ENCODE measurements at regions not wholly inside any gene's neighbourhood (a gene's known extent, or its start where the extent isn't known, plus 50 kb on each side); places are given as distances from the start of the nearest gene placed in this dataset.
"Not testable (repeated sequence)": the region's sequence is repeated elsewhere in the genome, so short reads cannot be mapped to it uniquely, and the experiment has no call there.

DNA sequence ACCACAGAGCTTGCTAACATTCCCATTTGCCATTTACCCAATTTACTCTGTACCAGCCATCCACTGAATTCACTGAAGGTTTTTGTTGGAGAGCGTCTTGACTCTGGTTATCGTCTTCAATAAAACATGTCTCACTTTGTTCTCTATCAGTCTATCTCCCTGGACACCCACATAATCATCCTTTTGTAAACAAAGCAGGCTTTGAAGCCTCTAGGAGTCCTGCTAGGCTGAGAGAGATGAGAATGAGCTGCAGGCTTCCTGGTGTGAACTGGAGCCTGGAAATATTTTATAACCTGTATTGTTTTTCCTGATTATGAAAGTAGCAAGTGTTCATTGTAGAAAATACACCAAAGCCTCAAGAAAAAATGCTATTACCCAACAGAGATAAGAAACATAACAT is 140.6 kb upstream of the ZNF366 start:
- DNase-seq: no peak

DNA sequence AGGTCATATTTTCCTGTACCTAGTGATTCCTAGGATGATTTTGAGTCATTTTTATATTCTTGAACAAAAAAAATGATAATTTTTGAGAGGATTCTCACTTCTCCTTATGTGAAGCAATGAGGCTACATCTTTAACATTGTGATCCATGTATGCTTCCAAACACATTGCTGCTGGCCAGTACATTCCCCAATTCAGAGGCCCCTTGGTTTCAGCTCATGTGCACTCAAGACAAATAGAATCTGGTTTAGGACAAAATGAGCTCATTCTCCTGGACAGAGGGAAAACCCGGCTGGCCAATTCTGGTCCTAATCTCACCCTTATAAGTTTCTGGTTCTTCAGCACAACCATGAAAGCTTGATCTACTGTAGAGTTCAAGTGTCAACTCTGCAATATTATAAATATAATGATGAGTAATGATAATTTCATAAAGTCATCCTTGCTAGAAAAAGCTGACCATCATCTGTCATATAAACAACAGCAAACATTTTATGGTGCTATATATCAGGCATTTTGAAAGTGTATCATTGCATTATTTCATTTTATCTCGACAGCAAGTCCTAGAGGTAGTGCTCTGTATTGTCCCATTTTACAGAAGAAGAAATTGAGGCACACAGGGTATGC is 139.1 kb upstream of the ZNF366 start:
- no peak for DNase-seq

DNA sequence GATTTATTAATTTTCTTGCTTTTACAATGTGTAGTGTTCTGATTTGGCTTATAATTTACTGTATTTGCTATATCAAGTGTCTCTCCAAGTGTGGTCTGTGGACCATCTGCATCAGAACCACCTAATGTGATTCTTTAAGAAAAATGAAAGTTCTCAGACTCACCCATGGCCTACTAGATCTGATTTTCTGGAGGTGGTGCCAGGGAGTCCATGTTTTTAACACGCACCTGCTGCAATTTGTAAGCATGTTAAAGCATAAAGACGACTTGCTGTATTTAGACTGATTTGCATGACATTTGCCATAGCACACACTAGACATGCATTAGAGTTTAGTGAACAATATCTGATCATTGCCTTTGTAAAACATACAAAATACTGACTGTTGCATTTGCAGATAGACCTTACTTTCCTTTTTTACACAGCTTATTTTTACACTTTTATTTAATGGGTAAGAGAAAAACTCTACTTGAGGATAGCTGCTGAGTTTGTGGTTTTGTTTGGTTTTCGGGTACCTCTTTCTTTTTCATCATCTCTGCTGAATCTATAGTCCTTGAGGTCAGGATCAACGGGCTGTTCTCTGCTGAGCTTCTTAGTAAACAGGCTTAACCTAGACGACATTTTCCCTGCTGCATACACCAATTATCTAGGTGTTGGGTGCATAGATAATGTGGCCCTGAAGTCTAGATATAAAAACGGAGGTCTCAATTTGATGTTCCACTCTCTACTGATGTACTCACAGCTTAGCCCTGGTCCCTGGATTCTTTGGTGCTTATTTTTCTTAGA is 138.0 kb upstream of the ZNF366 start:
- DNase-seq: no peak

DNA sequence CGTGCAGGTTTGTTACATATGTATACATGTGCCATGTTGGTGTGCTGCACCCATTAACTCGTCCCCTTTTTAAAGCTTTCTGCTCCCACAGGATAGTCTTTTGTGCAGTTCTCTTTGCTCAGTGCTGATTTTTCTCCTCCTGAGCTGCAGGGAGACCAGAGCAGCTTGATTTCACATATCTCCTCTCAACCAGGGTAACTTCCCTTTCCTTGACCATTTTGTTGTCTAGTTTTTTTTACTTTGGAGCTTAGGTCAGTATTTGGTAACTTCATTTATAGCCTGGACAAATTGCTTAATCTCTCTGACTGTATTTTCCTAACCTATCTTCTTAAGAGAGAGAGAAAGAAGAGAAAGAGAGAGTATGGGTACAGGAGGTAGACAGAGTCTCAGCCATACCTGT is 137.1 kb upstream of the ZNF366 start:
- no peak for DNase-seq

DNA sequence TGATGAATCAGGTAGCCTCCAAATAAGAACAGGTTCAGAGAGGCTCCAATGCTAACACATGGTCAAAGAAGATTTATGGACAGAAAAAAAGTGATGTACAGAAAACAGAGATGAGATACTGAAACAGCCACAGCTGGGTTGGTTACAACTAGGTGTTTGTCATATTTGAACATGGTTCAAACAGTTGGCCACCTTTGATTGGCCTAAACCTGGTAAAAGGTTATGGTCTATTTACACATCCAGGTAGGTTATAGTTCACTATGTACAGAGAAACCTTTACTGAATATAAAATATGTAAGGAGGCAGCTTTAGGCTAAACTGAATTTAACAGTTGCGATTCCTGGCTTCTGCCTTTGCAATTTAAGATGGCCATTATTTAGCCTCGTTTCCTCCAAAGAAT is 134.0 kb upstream of the ZNF366 start:
- no peak for DNase-seq

DNA sequence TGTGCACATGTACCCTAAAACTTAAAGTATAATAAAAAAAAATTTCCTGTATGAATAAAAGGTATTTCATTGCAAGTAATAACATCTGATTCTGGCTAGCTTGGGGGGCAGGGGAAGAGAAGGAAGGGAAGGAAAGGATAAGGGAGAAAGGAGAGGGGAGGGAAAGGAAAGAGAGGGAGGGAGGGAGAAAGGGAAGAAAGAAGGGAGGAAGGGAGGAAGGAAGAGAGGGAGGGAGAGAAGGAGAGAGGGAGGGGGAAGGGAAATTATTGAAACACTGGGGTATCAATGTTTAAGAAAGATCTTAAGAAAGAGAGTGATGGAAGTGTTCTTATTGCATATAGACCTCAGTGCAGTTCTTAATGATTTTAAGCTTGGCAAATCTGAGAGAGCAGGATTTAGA is 129.8 kb upstream of the ZNF366 start:
- no peak for DNase-seq

DNA sequence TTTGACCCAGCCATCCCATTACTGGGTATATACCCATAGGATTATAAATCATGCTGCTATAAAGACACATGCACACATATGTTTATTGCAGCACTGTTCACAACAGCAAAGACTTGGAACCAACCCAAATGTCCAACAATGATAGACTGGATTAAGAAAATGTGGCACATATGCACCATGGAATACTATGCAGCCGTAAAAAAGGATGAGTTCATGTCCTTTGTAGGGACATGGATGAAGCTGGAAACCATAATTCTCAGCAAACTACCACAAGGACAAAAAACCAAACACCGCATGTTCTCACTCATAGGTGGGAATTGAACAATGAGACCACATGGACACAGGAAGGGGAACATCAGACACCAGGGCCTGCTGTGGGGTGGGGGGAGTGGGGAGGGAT is 129.4 kb upstream of the ZNF366 start:
- not testable (repeated sequence) for DNase-seq

DNA sequence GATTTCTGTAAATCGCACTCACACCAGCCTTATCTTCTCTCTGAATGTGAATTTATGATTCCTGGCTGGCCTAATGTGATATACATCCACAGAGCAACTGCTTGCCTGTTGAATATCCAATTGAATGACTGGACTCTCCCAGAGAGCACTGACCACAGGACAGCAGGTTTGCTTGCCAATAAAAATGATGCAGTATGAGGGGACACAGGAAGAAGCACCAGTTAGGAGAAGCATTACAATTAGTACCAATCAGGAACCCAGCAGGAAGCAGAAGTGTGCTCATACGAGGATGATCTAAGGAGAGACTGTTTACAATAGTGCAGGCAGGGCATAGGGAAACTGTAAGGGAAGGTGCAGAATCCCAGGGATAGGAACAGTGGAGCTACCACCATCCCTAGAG is 127.2 kb upstream of the ZNF366 start:
- no peak for DNase-seq

DNA sequence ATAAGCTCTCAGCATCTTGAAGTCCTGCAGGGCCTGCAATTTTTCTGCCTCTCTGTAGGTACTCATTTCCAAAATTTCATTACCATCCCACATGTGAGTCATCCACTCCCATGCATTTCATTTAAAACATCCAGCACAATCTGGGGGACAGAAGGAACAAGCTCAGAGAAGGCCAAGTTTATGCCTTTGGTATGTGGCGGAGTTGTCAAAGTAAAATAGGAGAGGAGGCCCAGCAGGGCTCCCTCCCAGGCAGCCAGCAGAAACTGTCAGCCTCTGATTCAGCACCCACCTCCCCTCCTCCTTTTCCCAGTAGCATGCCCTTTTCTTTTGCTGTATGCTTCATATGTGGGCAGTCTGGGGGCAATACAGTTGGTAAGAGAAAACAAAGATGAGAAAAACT is 126.4 kb upstream of the ZNF366 start:
- DNase-seq: no peak

DNA sequence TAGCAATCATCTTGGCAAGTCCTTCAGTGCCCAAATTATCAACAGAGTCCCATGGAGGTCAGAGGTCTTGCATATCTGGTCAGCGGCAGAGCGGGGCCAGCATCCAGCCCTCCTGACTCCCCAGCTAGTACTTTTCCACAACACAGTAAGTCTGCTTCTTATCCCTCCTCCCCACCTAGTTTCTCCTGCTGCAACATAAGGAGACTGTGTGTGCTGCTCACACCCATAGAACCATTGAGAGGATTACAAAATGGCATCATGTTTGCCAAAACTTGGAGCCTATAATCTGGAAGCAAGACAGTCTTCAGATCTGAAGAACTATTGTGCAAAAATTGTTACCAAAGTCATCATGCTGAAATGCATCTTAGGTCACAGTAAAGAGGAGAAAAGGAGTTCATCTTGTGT is 125.8 kb upstream of the ZNF366 start:
- no peak for DNase-seq

DNA sequence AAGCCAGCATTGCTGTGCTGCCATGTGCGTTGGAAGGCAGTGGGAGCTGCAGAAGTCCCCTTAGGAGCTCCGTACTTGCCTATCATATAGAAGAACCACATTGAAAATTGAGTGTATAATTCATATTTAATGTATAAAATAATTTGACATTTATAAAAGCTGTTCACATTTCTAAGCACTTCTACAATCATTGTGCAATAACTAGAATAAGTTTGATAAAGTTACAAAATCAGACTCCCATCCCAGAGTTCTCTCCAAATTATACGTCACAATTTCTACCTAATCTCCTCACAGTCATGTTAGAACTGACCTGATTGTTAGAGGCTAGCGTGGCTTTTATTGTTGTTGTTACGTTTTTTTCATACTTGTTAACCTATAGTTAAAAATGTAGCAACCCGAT is 123.5 kb upstream of the ZNF366 start:
- DNase-seq: no peak

DNA sequence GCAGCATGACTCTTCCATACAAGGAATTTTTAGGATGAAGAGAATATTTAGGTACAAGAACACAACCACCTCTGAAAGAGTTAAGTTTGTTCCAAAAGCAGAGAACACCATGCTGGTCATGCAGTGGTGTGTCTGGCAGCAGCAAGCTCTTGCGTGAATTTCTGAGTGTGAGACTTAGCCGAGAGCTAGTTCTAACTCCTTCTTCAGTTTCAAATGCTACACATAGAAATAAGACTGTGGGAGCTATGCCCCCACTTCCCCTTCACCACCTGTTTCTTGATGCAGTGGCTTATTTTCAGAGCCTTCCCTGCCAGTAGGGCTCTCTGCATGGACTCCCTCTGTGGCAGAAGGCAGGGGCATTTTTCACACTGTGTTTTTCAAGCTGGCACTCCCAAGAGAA is 122.9 kb upstream of the ZNF366 start:
- no peak for DNase-seq

DNA sequence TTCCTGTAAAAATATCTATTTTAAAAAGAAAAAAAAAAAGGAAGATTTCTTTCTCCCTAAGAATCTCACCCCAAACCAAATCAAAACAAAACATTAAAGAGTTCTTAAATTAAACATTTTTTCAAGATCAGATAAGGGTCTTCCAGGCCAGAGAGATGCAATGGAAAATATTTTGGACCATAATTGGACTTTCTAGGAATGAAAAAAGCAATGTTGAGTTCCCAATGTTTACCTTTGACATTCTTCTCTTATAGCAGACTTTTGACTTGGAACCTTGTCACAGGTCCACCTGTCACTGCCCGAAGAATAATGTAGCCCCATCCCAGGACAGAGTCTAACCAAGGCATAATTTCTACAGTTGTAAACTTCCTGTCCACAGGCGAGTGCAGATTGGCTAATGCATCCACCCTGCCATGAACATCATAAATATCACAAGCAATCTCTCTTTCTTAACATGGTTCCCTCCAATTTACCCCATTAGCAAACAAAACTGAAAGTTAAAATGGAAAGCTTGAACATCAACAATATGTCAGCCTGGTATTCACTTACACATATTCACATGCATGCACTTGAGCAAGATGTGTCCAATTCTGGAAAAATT is 121.7 kb upstream of the ZNF366 start:
- no peak for DNase-seq

DNA sequence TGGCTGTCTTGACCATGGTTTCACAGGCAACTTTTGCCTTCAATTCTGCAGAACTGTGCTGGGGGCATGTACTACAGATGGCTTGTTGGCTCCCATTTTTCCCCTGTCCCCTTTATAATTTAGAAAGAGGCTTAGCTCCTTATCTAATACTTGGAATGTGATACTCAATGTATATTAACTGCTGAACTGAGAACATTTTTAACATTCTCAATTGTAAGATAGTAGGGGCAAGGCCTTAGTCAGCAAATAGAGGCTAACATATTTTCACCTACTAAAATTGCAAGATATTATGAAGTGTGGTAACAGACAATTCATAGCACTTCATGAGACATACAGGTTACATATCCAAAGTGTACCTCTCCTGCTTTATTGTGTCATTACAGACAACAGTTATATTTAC is 118.1 kb upstream of the ZNF366 start:
- DNase-seq: no peak

DNA sequence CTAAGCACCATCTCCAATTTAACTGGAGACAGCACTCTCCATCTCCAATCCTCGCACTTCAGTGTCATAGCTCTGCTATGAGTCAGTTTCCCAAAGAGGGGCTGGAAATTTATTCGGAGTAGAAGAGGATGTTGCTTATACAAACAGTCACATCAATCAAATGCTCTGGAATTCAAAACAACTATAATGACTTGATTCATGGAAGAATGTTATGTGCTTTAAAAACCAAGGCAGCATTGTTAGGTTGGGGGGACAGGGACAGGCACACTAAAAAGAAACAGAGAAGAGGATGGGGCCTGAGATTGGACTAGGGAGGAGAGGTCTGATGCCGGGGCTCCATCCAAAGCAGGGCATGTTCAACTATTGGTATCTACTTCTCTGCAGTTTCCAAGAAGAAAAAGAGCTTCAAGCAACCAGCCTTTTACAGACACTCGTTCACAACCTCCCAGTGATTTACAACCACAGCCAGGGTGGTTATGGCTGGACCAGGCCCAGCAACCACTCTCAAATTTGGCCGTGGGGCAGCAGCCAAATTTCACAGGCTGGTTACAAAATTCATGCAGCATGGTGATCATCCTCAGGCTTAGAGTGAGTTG is 117.5 kb upstream of the ZNF366 start:
- no peak for DNase-seq

DNA sequence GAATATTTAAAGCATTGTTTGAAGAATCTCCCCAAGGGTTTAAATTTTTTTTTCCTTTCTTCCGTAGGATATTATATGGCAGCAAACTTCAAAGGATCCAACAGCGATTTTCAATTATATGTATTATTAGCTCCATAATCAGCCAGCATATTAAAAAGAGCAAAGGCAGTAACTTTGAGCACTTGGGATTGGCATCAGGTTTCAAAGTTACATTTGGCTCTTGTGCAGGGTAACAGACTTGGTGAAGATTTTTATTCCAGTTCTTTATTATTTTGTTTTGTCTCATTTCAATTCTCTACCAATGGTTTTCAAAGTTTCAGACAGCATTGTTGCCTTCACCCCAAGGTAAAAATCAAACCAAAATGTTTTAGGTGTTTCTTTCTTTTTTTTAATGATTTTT is 116.7 kb upstream of the ZNF366 start:
- DNase-seq: no peak

DNA sequence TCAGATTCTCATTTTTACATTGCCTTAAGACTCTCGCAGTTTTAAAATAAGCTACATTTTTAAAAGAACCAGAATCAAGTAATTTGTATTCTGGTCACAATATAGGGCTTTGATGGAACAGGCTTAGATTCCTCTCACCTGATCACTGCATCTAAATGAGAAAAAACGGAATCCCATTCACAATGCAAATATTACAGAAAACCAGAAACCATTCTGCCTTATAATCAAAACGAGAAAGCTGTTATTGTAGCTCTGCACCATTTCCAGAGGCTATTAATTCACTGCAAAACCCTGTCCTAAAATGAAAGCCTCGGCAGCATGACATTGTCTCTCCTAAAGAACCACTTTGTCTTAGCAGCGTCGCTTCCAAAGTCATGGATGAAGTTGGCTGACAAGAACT is 116.1 kb upstream of the ZNF366 start:
- no peak for DNase-seq

DNA sequence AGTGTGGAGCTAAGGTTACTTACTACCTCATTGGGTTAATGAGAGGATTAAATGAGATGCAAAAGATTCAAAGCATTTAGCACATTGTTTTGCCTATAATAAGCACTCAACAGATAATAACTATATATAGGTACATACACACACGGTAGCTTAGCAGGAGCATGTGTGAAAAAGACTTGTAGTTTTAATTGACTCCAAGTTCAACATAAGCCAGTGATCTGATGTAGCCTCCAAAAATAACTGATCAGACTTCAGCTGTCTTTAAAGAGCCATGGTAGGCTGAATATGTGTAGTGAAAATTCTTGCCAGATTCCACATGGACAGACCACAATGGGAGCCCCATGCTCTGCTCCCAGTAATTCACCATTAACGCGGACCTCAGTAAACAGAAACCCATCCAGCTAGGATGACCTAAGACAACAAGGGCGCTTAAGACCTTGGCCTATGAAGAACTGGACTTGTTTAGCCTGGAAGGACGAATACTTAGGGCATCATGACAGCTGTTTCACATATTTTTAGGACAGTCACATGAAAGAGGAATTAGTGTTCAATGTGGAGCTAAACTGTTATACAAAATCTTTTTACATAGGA is 115.1 kb upstream of the ZNF366 start:
- no peak for DNase-seq

DNA sequence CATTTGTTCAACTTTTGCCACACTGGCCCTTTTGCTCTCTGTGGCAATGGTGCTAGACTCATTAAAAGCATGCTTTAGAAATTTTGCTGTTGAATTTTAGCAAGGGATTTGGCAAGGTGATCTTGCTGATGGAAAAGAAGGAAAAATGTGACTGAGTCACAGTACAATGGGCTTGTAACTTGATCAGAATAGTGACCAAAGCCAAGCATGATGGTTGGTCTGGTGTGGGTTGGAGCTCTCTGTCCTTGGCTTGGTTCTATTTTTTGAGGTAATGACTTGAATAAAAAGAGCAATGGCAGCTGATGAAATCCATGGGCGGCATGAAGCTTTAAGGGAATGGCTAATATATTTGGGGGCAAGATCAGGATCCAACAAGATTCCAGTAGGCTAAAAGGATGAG is 114.4 kb upstream of the ZNF366 start:
- DNase-seq: no peak

DNA sequence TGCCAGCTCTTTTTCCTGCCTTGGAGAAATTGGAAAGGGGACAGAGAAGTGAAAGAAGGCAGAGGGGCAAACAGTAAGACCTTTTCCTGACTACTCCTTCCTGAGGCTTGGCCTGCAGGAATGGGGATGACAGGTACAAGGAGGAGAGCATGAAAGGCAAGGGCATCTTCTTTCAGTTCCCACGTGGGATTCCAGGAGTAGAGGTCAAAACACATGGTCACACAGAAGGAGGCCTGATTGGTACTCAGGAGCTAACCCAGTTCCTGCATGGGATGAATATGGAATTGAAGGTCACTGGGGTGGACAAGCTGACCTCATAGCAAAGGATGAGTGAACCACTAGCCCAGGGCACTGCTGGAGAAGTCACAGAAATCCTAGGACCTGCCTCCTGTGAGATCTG is 112.5 kb upstream of the ZNF366 start:
- no peak for DNase-seq

DNA sequence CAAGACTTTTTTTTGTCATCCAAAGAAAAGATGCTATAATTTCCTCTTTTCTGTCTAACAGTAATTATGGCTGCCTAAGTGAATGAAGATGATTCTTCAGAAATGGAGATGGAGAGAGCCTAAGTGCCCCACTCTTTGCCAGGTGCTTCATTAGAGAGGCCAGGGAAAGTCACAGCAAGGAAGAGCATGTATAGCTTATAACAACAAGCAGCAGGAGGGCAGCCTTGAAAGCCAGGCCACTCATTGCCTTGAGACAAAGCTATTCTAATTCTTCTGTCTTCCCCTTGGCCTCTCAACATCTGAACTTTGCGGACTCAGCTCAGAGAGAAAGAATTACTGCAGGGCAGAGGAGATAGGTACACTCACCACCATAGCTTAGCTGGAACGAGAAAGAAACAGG is 112.0 kb upstream of the ZNF366 start:
- no peak for DNase-seq

DNA sequence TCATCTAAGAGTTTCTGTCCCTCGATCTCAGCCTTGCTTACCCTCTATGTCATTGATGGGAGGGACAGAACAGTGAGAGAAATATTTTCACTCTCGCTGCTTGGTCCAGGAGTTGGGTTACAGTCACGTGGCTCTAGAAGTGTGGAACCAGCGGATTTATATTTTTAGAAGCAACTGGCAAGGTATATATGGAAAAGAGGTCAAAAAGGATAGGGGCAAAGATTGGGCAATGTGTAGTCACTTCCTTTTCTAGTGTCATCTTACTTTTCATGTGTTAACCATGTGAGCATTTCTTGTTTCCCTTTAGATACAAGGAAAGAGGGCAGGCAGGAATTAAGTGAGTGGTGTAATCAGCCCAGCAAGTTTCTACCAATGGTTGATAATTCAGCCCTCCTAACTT is 111.5 kb upstream of the ZNF366 start:
- DNase-seq: no peak

DNA sequence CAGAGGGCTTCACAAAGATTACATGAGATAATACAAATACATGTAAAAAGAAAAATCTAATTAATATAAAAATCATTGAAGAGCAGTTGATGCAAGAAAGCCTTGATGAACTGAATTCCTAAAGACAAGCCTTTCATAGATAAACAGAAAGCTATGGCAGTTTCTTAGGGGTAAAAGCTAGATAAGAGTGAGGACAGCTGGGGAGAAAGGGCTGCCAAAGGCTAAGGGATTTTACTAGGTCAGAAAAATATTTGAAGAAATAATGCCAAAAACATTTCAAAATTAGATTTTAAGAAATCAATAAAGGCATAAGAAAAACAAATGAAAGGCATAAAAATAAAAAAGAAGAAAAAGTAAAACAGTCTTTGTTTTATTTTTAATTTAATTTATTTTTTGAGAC is 107.9 kb upstream of the ZNF366 start:
- no peak for DNase-seq

DNA sequence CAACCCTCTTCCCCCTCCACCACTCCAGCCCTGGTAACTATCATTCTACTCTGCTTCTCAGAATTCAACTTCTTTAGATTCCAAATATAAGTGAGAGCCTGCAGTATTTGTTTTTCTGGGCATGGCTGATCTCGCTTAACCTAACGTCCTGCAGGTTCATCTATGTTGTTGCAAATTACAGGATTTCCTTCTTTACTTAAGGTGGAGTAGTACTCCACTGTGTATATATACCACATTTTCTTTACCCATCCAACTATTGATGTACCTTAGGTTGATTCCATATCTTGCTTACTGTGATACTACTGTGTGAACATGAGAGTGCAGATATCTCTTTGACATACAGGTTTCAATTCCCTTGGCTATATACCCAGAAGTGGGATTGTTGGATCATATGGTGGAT is 106.3 kb upstream of the ZNF366 start:
- DNase-seq: no peak

Measured in central memory CD4-positive, alpha-beta T cell (primary cell).